Activated CD4-positive, alpha-beta T cell treated with anti-CD3 and anti-CD28 coated beads for 48 hours (primary cell): ENCODE measurements at regions not wholly inside any gene's neighbourhood (a gene's known extent, or its start where the extent isn't known, plus 50 kb on each side); places are given as distances from the start of the nearest gene placed in this dataset.
A peak's percentile ranks its signal among the peaks of the same experiment; 100 is the strongest.
"Not testable (repeated sequence)": the region's sequence is repeated elsewhere in the genome, so short reads cannot be mapped to it uniquely, and the experiment has no call there.

Source experiments
- DNase-seq: peaks from one replicate; pipeline ENCODE4 v3.0.0-alpha.2; 2020

GRCh38 chr2:109692013-109692743 is 78.0 kb downstream of the SOWAHC start:
- DNase-seq = no peak

GRCh38 chr2:109692831-109693230 is 78.7 kb downstream of the SOWAHC start:
- not testable (repeated sequence) for DNase-seq

- peak; percentile 68 for DNase-seq
Measured at GRCh38 chr2:109693292-109693691, 79.1 kb downstream of the SOWAHC start.

- no peak for DNase-seq
Measured at GRCh38 chr2:109694190-109694589, 80.0 kb downstream of the SOWAHC start.

- no peak for DNase-seq
Measured at GRCh38 chr2:109695290-109695689, 81.1 kb downstream of the SOWAHC start.

GRCh38 chr2:109699646-109700045 is 85.5 kb downstream of the SOWAHC start:
- DNase-seq = no peak

GRCh38 chr2:109700680-109701274 is 86.6 kb downstream of the SOWAHC start:
- no peak for DNase-seq

GRCh38 chr2:109701362-109701761 is 87.2 kb downstream of the SOWAHC start:
- no peak for DNase-seq

GRCh38 chr2:109702250-109702985 is 88.3 kb downstream of the SOWAHC start:
- DNase-seq = peak; percentile 8

GRCh38 chr2:109703077-109703476 is 88.9 kb downstream of the SOWAHC start:
- DNase-seq = no peak

- DNase-seq = no peak
Measured at GRCh38 chr2:109703798-109704197, 89.6 kb downstream of the SOWAHC start.

- DNase-seq = no peak
Measured at GRCh38 chr2:109707281-109708147, 86.6 kb upstream of the RGPD5 start.

GRCh38 chr2:109710505-109711229 is 83.4 kb upstream of the RGPD5 start:
- no peak for DNase-seq

GRCh38 chr2:109711230-109712122 is 82.6 kb upstream of the RGPD5 start:
- no peak for DNase-seq

- no peak for DNase-seq
Measured at GRCh38 chr2:109712123-109712449, 82.0 kb upstream of the RGPD5 start.

GRCh38 chr2:109712746-109713145 is 81.4 kb upstream of the RGPD5 start:
- no peak for DNase-seq

GRCh38 chr2:109715313-109715805 is 78.7 kb upstream of the RGPD5 start:
- no peak for DNase-seq

GRCh38 chr2:109716596-109716995 is 77.5 kb upstream of the RGPD5 start:
- not testable (repeated sequence) for DNase-seq

GRCh38 chr2:109718139-109718538 is 76.0 kb upstream of the RGPD5 start:
- DNase-seq = no peak

- DNase-seq = no peak
Measured at GRCh38 chr2:109719871-109720270, 74.2 kb upstream of the RGPD5 start.
